ENCODE measurements at regions not wholly inside any gene's neighbourhood (a gene's known extent, or its start where the extent isn't known, plus 50 kb on each side); places are given as distances from the start of the nearest gene placed in this dataset.

- no peak for TF ChIP-seq ZNF274 (IDR thresholded peaks at IDR 0.05; ENCODE audit: low read depth, low read length)
- no peak for TF ChIP-seq SUZ12 (IDR thresholded peaks at IDR 0.05; ENCODE audit: extremely low read depth, insufficient read depth, insufficient read length)
- TF ChIP-seq YY1 (IDR thresholded peaks at IDR 0.05; ENCODE audit: insufficient read depth, insufficient read length) = no peak
These were observed 501.3 kb upstream of the DIAPH2 start for GRCh38 chrX:96183391-96183790.

Data from NT2/D1 (cell line).